ENCODE measurements at regions not wholly inside any gene's neighbourhood (a gene's known extent, or its start where the extent isn't known, plus 50 kb on each side); places are given as distances from the start of the nearest gene placed in this dataset.

GRCh38 chr15:38665586-38666305 is 101.1 kb upstream of the RASGRP1 start:
- H3K4me3 ChIP-seq (ENCODE audit: low read depth, low read length): no peak overlapping the region
- TF ChIP-seq CTCF (IDR thresholded peaks at IDR 0.05; ENCODE audit: low read depth, low read length, missing control alignments): no peak
- DNase-seq (ENCODE audit: low read depth): no peak

GRCh38 chr15:38666865-38667510 is 102.4 kb upstream of the RASGRP1 start:
- TF ChIP-seq CTCF (IDR thresholded peaks at IDR 0.05; ENCODE audit: low read depth, low read length, missing control alignments): no peak
- DNase-seq (ENCODE audit: low read depth): no peak
- no peak overlapping the region for H3K4me3 ChIP-seq (ENCODE audit: low read depth, low read length)

GRCh38 chr15:38667890-38668850 is 103.6 kb upstream of the RASGRP1 start:
- DNase-seq (ENCODE audit: low read depth): no peak
- no peak for TF ChIP-seq CTCF (IDR thresholded peaks at IDR 0.05; ENCODE audit: low read depth, low read length, missing control alignments)
- H3K4me3 ChIP-seq (ENCODE audit: low read depth, low read length): no peak overlapping the region

GRCh38 chr15:38668898-38669391 is 104.3 kb upstream of the RASGRP1 start:
- TF ChIP-seq CTCF (IDR thresholded peaks at IDR 0.05; ENCODE audit: low read depth, low read length, missing control alignments): no peak
- DNase-seq (ENCODE audit: low read depth): no peak

DNA sequence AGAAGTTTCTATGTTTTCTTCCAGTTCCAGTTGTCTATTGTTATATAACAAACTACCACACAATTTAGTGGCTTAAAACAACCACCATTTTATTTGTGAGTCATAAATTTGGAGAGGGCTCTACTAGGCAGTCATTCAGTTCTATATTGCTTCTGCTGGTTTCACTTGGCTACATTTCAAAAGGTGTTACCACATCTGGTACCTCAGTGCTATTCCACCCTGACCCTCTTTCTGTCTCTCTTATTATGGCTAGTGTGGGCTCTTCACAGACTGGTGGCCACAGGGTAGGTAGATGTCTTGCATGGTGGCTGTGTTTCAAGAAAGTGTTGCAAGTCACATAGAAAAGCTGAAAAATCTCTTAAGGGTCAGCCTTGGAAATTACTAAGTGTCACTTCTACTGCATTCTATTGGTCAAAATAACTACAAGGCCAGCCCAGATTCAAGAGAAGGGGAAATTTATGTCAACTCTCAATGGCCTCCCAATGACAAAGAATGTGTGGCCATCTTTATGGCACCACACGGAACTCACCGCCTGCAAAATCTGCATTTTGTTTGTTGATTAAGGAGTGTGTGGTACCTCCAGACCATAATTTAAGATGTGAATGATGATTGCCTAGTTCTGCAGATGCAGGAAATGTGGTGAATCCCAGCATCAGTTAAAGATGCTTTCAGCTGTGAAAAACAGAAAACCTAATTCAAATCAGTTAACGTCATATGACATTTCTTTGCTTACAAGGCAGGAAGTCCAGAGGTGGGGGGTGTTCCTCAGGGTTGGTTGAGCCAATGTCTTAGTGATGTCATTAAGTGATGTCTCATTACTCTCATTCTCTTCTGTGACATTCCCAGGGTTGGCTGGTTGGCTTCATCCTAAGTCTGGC is 105.8 kb upstream of the RASGRP1 start:
- TF ChIP-seq CTCF (IDR thresholded peaks at IDR 0.05; ENCODE audit: low read depth, low read length, missing control alignments): no peak
- H3K4me3 ChIP-seq (ENCODE audit: low read depth, low read length): no peak overlapping the region
- peak; percentile 61 for DNase-seq (ENCODE audit: low read depth)

More at GRCh38 chr15:38668898-38669391, 104.3 kb upstream of the RASGRP1 start:
- H3K4me3 ChIP-seq (ENCODE audit: low read depth, low read length): no peak overlapping the region

DNA sequence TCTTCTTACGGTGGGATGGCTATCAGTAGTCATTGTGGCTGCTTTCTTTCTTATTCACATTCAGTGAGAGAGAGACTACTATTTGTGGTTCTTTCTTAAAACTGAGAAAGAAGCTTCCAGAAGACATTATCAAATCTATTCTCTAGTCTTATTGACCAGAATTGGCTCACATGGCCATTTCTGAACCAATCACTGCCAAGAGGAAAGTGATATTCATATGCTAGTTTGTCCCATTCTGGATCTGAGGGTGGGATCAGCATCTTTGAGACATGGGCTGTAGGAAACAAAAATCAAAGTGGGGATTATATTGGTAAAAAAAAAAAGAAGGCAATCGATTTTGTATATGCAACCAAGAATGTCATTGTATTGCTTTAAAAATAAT is 106.4 kb upstream of the RASGRP1 start:
- H3K4me3 ChIP-seq (ENCODE audit: low read depth, low read length): no peak overlapping the region
- no peak for TF ChIP-seq CTCF (IDR thresholded peaks at IDR 0.05; ENCODE audit: low read depth, low read length, missing control alignments)
- DNase-seq (ENCODE audit: low read depth): no peak
